ENCODE measurements at regions not wholly inside any gene's neighbourhood (a gene's known extent, or its start where the extent isn't known, plus 50 kb on each side); places are given as distances from the start of the nearest gene placed in this dataset.

GRCh38 chr13:103358255-103358932, 292.2 kb upstream of the SLC10A2 start:
- H3K9me3 Mint-ChIP-seq, result peaks cover 0 to 9% (median 2%) of the 10 kb centered on the region in 7 donors
- DNase-seq (no peak), ATAC-seq (ENCODE audit: low read depth in 2 of 2) (no peak)
- no peak overlapping the region for H3K27ac ChIP-seq (ENCODE audit: insufficient read depth, low read length, poor library complexity, severe bottlenecking)
- H3K4me1 Mint-ChIP-seq, result no peaks in the 10 kb centered on the region
- H3K27me3 ChIP-seq (ENCODE audit: control insufficient read depth, insufficient read depth, low read length), result no peaks in the 10 kb centered on the region
- no peak overlapping the region for H3K4me3 ChIP-seq (ENCODE audit: low read depth, low read length)
- H3K27me3 Mint-ChIP-seq, result no peaks in the 10 kb centered on the region
- no peak overlapping the region for H3K4me3 Mint-ChIP-seq
- no peak overlapping the region for H3K27ac Mint-ChIP-seq
- no peaks in the 10 kb centered on the region for H3K36me3 ChIP-seq (ENCODE audit: control insufficient read depth, insufficient read depth, low read length)
- H3K36me3 Mint-ChIP-seq, result no peaks in the 10 kb centered on the region
- no peaks in the 10 kb centered on the region for H3K4me1 ChIP-seq (ENCODE audit: control insufficient read depth, insufficient read depth, low read length, poor library complexity, severe bottlenecking)
- no peaks in the 10 kb centered on the region for H3K9me3 ChIP-seq (ENCODE audit: control insufficient read depth in 2 of 2, low read length in 2 of 2)

- no peaks in the 10 kb centered on the region for H3K4me1 Mint-ChIP-seq
- no peak for DNase-seq
Measured at GRCh38 chr13:103356226-103356864, 290.1 kb upstream of the SLC10A2 start.

GRCh38 chr13:103354171-103354570, 288.0 kb upstream of the SLC10A2 start:
- Mint-ChIP-seq H3K4me1 (no peaks in the 10 kb centered on the region), H3K27me3 (no peaks in the 10 kb centered on the region), H3K4me3 (no peak overlapping the region), H3K36me3 (no peaks in the 10 kb centered on the region), H3K27ac (no peak overlapping the region), H3K9me3 (peaks cover 0 to 13% (median 3%) of the 10 kb centered on the region in 7 donors)
- no peak for DNase-seq
- no peak for ATAC-seq (ENCODE audit: low read depth in 2 of 2)
- Histone ChIP-seq H3K27me3 (ENCODE audit: control insufficient read depth, insufficient read depth, low read length) (no peaks in the 10 kb centered on the region), H3K4me3 (ENCODE audit: low read depth, low read length) (no peak overlapping the region), H3K4me1 (ENCODE audit: control insufficient read depth, insufficient read depth, low read length, poor library complexity, severe bottlenecking) (no peaks in the 10 kb centered on the region), H3K27ac (ENCODE audit: insufficient read depth, low read length, poor library complexity, severe bottlenecking) (no peak overlapping the region), H3K9me3 (ENCODE audit: control insufficient read depth in 2 of 2, low read length in 2 of 2) (no peaks in the 10 kb centered on the region), H3K36me3 (ENCODE audit: control insufficient read depth, insufficient read depth, low read length) (no peaks in the 10 kb centered on the region)

More at GRCh38 chr13:103356226-103356864, 290.1 kb upstream of the SLC10A2 start:
- H3K27ac ChIP-seq (ENCODE audit: insufficient read depth, low read length, poor library complexity, severe bottlenecking), result no peak overlapping the region
- no peaks in the 10 kb centered on the region for H3K36me3 ChIP-seq (ENCODE audit: control insufficient read depth, insufficient read depth, low read length)
- H3K9me3 Mint-ChIP-seq, result peaks cover 0 to 12% (median 4%) of the 10 kb centered on the region in 7 donors
- no peak overlapping the region for H3K4me3 ChIP-seq (ENCODE audit: low read depth, low read length)
- no peaks in the 10 kb centered on the region for H3K36me3 Mint-ChIP-seq
- no peak overlapping the region for H3K27ac Mint-ChIP-seq
- no peaks in the 10 kb centered on the region for H3K27me3 ChIP-seq (ENCODE audit: control insufficient read depth, insufficient read depth, low read length)
- H3K27me3 Mint-ChIP-seq, result no peaks in the 10 kb centered on the region
- H3K9me3 ChIP-seq (ENCODE audit: control insufficient read depth in 2 of 2, low read length in 2 of 2), result no peaks in the 10 kb centered on the region
- H3K4me1 ChIP-seq (ENCODE audit: control insufficient read depth, insufficient read depth, low read length, poor library complexity, severe bottlenecking), result no peaks in the 10 kb centered on the region
- no peak for ATAC-seq (ENCODE audit: low read depth in 2 of 2)
- H3K4me3 Mint-ChIP-seq, result no peak overlapping the region

GRCh38 chr13:103351035-103351828, 285.0 kb upstream of the SLC10A2 start:
- Mint-ChIP-seq H3K4me1 (no peaks in the 10 kb centered on the region), H3K27ac (no peak overlapping the region), H3K4me3 (no peak overlapping the region), H3K27me3 (no peaks in the 10 kb centered on the region), H3K36me3 (no peaks in the 10 kb centered on the region), H3K9me3 (peaks cover 2 to 14% (median 9%) of the 10 kb centered on the region in 7 donors)
- no peaks in the 10 kb centered on the region for H3K4me1 ChIP-seq (ENCODE audit: control insufficient read depth, insufficient read depth, low read length, poor library complexity, severe bottlenecking)
- no peaks in the 10 kb centered on the region for H3K27me3 ChIP-seq (ENCODE audit: control insufficient read depth, insufficient read depth, low read length)
- no peaks in the 10 kb centered on the region for H3K36me3 ChIP-seq (ENCODE audit: control insufficient read depth, insufficient read depth, low read length)
- no peak overlapping the region for H3K27ac ChIP-seq (ENCODE audit: insufficient read depth, low read length, poor library complexity, severe bottlenecking)
- no peaks in the 10 kb centered on the region for H3K9me3 ChIP-seq (ENCODE audit: control insufficient read depth in 2 of 2, low read length in 2 of 2)
- H3K4me3 ChIP-seq (ENCODE audit: low read depth, low read length), result no peak overlapping the region
- DNase-seq, result no peak
- ATAC-seq (ENCODE audit: low read depth in 2 of 2), result no peak

GRCh38 chr13:103350147-103350546, 283.9 kb upstream of the SLC10A2 start:
- Histone ChIP-seq H3K27me3 (ENCODE audit: control insufficient read depth, insufficient read depth, low read length) (no peaks in the 10 kb centered on the region), H3K36me3 (ENCODE audit: control insufficient read depth, insufficient read depth, low read length) (no peaks in the 10 kb centered on the region), H3K4me3 (ENCODE audit: low read depth, low read length) (no peak overlapping the region), H3K4me1 (ENCODE audit: control insufficient read depth, insufficient read depth, low read length, poor library complexity, severe bottlenecking) (no peaks in the 10 kb centered on the region), H3K9me3 (ENCODE audit: control insufficient read depth in 2 of 2, low read length in 2 of 2) (peaks cover 0 to 9% of the 10 kb centered on the region in 2 experiments), H3K27ac (ENCODE audit: insufficient read depth, low read length, poor library complexity, severe bottlenecking) (no peak overlapping the region)
- no peak for DNase-seq
- no peaks in the 10 kb centered on the region for H3K27me3 Mint-ChIP-seq
- no peak overlapping the region for H3K4me3 Mint-ChIP-seq
- no peaks in the 10 kb centered on the region for H3K36me3 Mint-ChIP-seq
- H3K4me1 Mint-ChIP-seq, result no peaks in the 10 kb centered on the region
- peaks cover 2 to 13% (median 9%) of the 10 kb centered on the region in 7 donors for H3K9me3 Mint-ChIP-seq
- no peak for ATAC-seq (ENCODE audit: low read depth in 2 of 2)
- H3K27ac Mint-ChIP-seq, result no peak overlapping the region

- H3K9me3 ChIP-seq (ENCODE audit: control insufficient read depth in 2 of 2, low read length in 2 of 2), result peaks cover 0 to 16% of the 10 kb centered on the region in 2 experiments
- Mint-ChIP-seq H3K27me3 (no peaks in the 10 kb centered on the region), H3K4me1 (no peaks in the 10 kb centered on the region), H3K36me3 (no peaks in the 10 kb centered on the region), H3K4me3 (no peak overlapping the region), H3K27ac (no peak overlapping the region), H3K9me3 (peaks cover 2 to 18% (median 9%) of the 10 kb centered on the region in 7 donors)
- no peaks in the 10 kb centered on the region for H3K27me3 ChIP-seq (ENCODE audit: control insufficient read depth, insufficient read depth, low read length)
- DNase-seq (no peak), ATAC-seq (ENCODE audit: low read depth in 2 of 2) (no peak)
- no peak overlapping the region for H3K27ac ChIP-seq (ENCODE audit: insufficient read depth, low read length, poor library complexity, severe bottlenecking)
- H3K36me3 ChIP-seq (ENCODE audit: control insufficient read depth, insufficient read depth, low read length), result no peaks in the 10 kb centered on the region
- H3K4me1 ChIP-seq (ENCODE audit: control insufficient read depth, insufficient read depth, low read length, poor library complexity, severe bottlenecking), result no peaks in the 10 kb centered on the region
- no peak overlapping the region for H3K4me3 ChIP-seq (ENCODE audit: low read depth, low read length)
Measured at GRCh38 chr13:103349211-103349980, 283.2 kb upstream of the SLC10A2 start.

GRCh38 chr13:103335241-103335640, 269.0 kb upstream of the SLC10A2 start:
- Histone ChIP-seq H3K4me1 (ENCODE audit: control insufficient read depth, insufficient read depth, low read length, poor library complexity, severe bottlenecking) (no peaks in the 10 kb centered on the region), H3K27ac (ENCODE audit: insufficient read depth, low read length, poor library complexity, severe bottlenecking) (no peak overlapping the region), H3K27me3 (ENCODE audit: control insufficient read depth, insufficient read depth, low read length) (no peaks in the 10 kb centered on the region), H3K36me3 (ENCODE audit: control insufficient read depth, insufficient read depth, low read length) (no peaks in the 10 kb centered on the region), H3K4me3 (ENCODE audit: low read depth, low read length) (no peak overlapping the region), H3K9me3 (ENCODE audit: control insufficient read depth in 2 of 2, low read length in 2 of 2) (no peaks in the 10 kb centered on the region)
- Mint-ChIP-seq H3K4me1 (no peaks in the 10 kb centered on the region), H3K27ac (no peak overlapping the region), H3K4me3 (no peak overlapping the region), H3K27me3 (no peaks in the 10 kb centered on the region), H3K9me3 (peaks cover 0 to 8% (median 1%) of the 10 kb centered on the region in 7 donors), H3K36me3 (no peaks in the 10 kb centered on the region)
- ATAC-seq (ENCODE audit: low read depth in 2 of 2) (no peak), DNase-seq (no peak)

Data from CD4-positive, CD25-positive, alpha-beta regulatory T cell (primary cell).